Gastroesophageal sphincter (tissue), 4 donors: ENCODE measurements at regions not wholly inside any gene's neighbourhood (a gene's known extent, or its start where the extent isn't known, plus 50 kb on each side); places are given as distances from the start of the nearest gene placed in this dataset.

Experiments
- ATAC-seq: fragments of 150-250 bp; one replicate; pipeline ENCODE4 v1.9.1; 2016; ENCODE audit warnings: mild to moderate bottlenecking, moderate library complexity
- H3K27ac ChIP-seq, 4 donors: fragments of 200-600 bp; sonication (generic) in 3 of 4; 1 replicate in 3 of 4; 2 replicates in 1 of 4; pipeline ENCODE4 v1.5.1; 2016 to 2019
- H3K27me3 ChIP-seq: fragments of 200-600 bp; sonication (generic); one replicate; pipeline ENCODE4 v1.5.1; 2019
- H3K36me3 ChIP-seq, 2 donors: fragments of 200-600 bp; sonication (generic); one replicate each; pipeline ENCODE4 v1.5.1; 2019; ENCODE audit warnings: control low read depth in 1 of 2
- H3K4me1 ChIP-seq, 3 donors: fragments of 200-600 bp; sonication (generic); 1 replicate in 2 of 3; 2 replicates in 1 of 3; pipeline ENCODE4 v1.5.1; 2016 to 2019; ENCODE audit warnings: control low read depth in 2 of 3
- H3K4me3 ChIP-seq, 2 donors: fragments of 200-600 bp; sonication (generic); one replicate each; pipeline ENCODE4 v1.5.1; 2019; ENCODE audit warnings: mild to moderate bottlenecking in 1 of 2, moderate library complexity in 1 of 2
- H3K9me3 ChIP-seq, 3 donors: fragments of 200-600 bp; sonication (generic); one replicate each; pipeline ENCODE4 v1.5.1; 2017 to 2019; ENCODE audit warnings: control low read depth in 2 of 3
- EP300 ChIP-seq: sonication (generic); formaldehyde crosslinking; IDR thresholded peaks from one replicate; pipeline ENCODE4 v1.6.1; 2017; ENCODE audit warnings: antibody characterized with exemption, mild to moderate bottlenecking
- POLR2A ChIP-seq, 2 donors: fragments of 450-650 bp; IDR thresholded peaks; one replicate each; pipeline ENCODE4 v1.6.1; 2017; ENCODE audit warnings: antibody characterized with exemption in 2 of 2, mild to moderate bottlenecking in 2 of 2, moderate library complexity in 1 of 2
- POLR2AphosphoS5 ChIP-seq: sonication (generic); formaldehyde crosslinking; IDR thresholded peaks from one replicate; pipeline ENCODE4 v1.6.1; 2017; ENCODE audit warnings: antibody characterized with exemption
- WGBS, 2 donors: methylation state at CpG; one replicate each; pipeline ENCODE4 v1.1.5; 2018; ENCODE audit warnings: low coverage in 1 of 2; 5-methylcytosine and 5-hydroxymethylcytosine counted together
- TF ChIP-seq, protein P1 (sequence below), 4 experiments: fragments of 200-600 bp in 2 of 4; fragments of 450-650 bp in 2 of 4; sonication (generic) in 1 of 4; IDR thresholded peaks; one replicate each; pipeline ENCODE4 v1.5.1; 2017 to 2019; ENCODE audit warnings: antibody characterized with exemption in 4 of 4, mild to moderate bottlenecking in 2 of 4, moderate library complexity in 2 of 4

DNA sequence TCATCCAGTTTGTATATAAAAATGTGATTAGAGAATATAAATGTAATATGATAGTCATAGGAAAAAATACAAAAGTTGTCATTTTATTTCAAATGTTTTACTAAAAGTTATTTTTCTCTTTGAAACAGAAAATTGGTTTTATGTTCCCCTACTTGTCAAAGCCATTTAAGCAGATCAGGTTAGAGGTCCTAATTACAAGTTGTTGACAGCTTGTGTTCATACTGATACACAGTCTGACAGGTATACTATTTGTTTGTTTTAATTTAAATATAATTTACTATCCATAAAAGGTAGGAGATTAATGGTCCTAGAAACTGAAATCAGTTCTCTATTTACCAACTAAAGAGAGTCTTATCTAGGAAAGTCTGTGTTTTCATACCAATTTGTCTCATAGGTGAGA, 250.4 kb upstream of the TMEM161B start:
- no peaks in the 10 kb centered on the region for H3K9me3 ChIP-seq
- H3K27ac ChIP-seq = no peak overlapping the region
- no peaks in the 10 kb centered on the region for H3K4me1 ChIP-seq
- no peak for ATAC-seq
- no peaks in the 10 kb centered on the region for H3K27me3 ChIP-seq
- H3K36me3 ChIP-seq = no peaks in the 10 kb centered on the region
- no peak for TF ChIP-seq POLR2A (IDR thresholded peaks at IDR 0.05)
- no peak for TF ChIP-seq POLR2AphosphoS5
- TF ChIP-seq, protein P1, sequence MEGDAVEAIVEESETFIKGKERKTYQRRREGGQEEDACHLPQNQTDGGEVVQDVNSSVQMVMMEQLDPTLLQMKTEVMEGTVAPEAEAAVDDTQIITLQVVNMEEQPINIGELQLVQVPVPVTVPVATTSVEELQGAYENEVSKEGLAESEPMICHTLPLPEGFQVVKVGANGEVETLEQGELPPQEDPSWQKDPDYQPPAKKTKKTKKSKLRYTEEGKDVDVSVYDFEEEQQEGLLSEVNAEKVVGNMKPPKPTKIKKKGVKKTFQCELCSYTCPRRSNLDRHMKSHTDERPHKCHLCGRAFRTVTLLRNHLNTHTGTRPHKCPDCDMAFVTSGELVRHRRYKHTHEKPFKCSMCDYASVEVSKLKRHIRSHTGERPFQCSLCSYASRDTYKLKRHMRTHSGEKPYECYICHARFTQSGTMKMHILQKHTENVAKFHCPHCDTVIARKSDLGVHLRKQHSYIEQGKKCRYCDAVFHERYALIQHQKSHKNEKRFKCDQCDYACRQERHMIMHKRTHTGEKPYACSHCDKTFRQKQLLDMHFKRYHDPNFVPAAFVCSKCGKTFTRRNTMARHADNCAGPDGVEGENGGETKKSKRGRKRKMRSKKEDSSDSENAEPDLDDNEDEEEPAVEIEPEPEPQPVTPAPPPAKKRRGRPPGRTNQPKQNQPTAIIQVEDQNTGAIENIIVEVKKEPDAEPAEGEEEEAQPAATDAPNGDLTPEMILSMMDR (IDR thresholded peaks at IDR 0.05) = no peak
- TF ChIP-seq EP300 = no peak
- H3K4me3 ChIP-seq = no peak overlapping the region

DNA sequence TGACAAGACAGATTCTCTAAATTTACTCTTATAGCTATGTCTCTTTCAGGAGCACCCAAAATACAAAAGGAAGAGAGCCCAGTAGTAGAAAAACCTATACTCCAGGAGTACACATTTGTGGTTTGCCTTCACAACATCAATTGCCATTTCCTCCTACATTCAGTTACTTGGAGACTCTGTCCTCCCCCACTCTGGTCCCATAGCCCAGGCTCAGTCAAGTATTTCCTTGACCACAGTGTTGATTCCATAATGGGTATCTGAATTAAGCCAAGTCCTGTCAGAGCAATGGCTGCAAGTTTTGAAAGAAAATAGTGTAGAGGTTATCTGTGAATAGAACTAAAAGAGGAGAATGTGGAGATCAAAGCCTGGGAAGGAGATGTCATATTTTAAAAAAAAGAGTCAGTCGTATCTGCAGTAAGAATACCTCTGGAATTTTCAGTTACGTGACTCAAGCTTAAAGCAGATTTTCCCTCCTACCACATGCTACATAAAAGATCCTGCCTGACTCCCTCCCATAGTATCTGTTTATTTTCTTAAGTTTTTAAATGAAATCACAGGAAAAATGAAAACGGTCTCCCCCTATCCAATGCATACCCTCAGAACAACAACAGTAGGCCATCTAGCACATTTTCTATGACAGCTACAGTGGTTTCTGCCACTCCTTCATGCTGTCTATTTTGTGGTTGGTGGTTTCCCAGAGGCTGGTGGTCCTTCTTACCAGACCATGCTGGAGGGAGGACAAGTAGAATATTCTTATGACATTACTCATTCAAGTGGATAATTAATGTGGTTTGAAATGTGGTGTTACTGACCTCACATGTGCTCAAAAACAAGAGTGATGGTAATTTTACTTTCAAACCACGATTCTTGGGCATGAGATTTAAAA, 249.7 kb upstream of the TMEM161B start:
- 59 to 63% methylated on average over 4 of the region's 4 CpGs for WGBS, 2 donors
- H3K4me3 ChIP-seq = no peak overlapping the region
- no peak for ATAC-seq

DNA sequence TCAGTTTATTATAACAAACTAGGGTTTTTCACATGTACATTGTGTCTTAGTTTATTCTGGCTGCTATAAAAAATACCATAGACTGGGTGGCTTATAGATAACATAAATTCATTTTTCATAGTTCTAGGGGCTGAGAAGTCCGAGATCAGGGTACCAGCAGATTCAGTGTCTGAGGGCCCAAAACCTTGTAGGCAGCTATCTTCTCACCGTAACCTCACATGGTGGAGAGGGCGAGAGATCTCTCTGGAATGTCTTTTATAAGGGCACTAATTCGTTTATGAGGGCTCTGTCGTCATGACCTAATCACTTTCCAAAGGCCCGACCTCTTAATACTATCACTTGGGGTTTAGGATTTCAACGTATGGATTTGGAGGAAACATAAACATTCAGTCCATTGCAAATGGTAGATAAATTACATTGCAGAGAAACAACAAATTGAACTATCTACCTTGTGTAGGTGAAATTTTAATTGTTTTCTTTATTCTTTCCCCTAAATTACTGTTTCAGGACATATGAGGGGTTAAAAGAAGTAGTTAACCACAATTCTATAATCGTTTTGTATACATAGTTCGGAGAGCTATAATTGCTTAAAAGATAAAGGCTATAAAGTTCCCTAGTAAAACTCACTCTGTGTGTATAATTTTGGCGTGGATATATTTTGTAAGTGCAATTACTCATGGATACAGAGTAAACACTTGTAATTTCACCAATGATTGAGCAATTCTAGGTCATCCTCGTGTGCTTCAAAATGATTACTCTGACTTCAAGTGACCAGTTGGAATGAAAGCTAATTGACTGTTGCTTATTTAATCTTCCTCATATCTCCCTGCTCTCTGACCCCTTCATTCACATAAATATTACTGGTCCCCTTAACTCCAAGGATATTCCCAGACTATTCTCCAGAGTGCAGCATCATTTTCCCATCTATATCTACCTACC, 247.5 kb upstream of the TMEM161B start:
- WGBS, 2 donors = 24 to 29% methylated on average over 9 to 10 of the region's 11 CpGs
- TF ChIP-seq, protein P1 (IDR thresholded peaks at IDR 0.05) = no peak
- TF ChIP-seq POLR2AphosphoS5 (no peak), POLR2A (IDR thresholded peaks at IDR 0.05) (no peak), EP300 (no peak)
- H3K9me3 ChIP-seq = no peaks in the 10 kb centered on the region
- no peaks in the 10 kb centered on the region for H3K27me3 ChIP-seq
- no peak overlapping the region for H3K27ac ChIP-seq
- no peak overlapping the region for H3K4me3 ChIP-seq
- no peaks in the 10 kb centered on the region for H3K4me1 ChIP-seq
- no peaks in the 10 kb centered on the region for H3K36me3 ChIP-seq
- ATAC-seq = no peak

More for the DNA sequence above, 249.7 kb upstream of the TMEM161B start:
- H3K36me3 ChIP-seq = no peaks in the 10 kb centered on the region
- TF ChIP-seq POLR2AphosphoS5 (no peak), EP300 (no peak), POLR2A (IDR thresholded peaks at IDR 0.05) (no peak)
- TF ChIP-seq, protein P1 (IDR thresholded peaks at IDR 0.05) = no peak
- no peaks in the 10 kb centered on the region for H3K27me3 ChIP-seq
- no peak overlapping the region for H3K27ac ChIP-seq
- no peaks in the 10 kb centered on the region for H3K9me3 ChIP-seq
- no peaks in the 10 kb centered on the region for H3K4me1 ChIP-seq

DNA sequence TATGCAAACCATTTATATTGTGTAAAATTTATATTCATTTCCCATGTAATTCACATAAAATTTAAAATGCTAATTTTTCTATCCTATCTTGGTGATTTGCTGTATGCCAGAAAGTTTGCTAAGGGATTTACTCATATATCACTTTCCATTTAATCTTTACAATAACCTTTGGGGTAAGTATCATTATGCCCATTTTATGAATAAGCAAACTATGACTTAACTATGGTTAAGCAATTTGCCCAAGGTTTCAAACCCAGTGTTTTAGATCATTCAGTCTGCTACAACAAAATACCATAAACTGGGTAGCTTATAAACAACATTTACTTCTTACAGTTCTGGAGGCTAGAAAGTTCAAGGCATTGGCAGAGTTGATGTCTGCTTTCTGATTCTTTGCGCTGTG, 246.4 kb upstream of the TMEM161B start:
- Histone ChIP-seq H3K36me3 (no peaks in the 10 kb centered on the region), H3K9me3 (no peaks in the 10 kb centered on the region), H3K27ac (no peak overlapping the region), H3K4me3 (no peak overlapping the region), H3K27me3 (no peaks in the 10 kb centered on the region), H3K4me1 (no peaks in the 10 kb centered on the region)
- TF ChIP-seq, protein P1 (IDR thresholded peaks at IDR 0.05) = no peak
- TF ChIP-seq POLR2A (IDR thresholded peaks at IDR 0.05) (no peak), EP300 (no peak)
- WGBS, 2 donors = 89 to 100% methylated on average over 1 of the region's 1 CpG
- no peak for ATAC-seq
